Chondrocyte (in vitro differentiated cells): ENCODE measurements at regions not wholly inside any gene's neighbourhood (a gene's known extent, or its start where the extent isn't known, plus 50 kb on each side); places are given as distances from the start of the nearest gene placed in this dataset.
"Not testable (repeated sequence)": the region's sequence is repeated elsewhere in the genome, so short reads cannot be mapped to it uniquely, and the experiment has no call there.

ENCODE experiments used
- DNase-seq: peaks from one replicate; pipeline ENCODE4 v3.0.0; 2021; ENCODE audit warnings: mixed read lengths, low spot score
- H3K27ac Mint-ChIP-seq: one replicate; pipeline ENCODE4 v1.8.0; 2021; ENCODE audit warnings: mild to moderate bottlenecking, moderate library complexity, mixed read lengths; ENCODE audit not compliant: unreplicated experiment
- H3K27me3 Mint-ChIP-seq: 2 replicates; pipeline ENCODE4 v1.8.0; 2021; ENCODE audit warnings: low read depth, mixed read lengths
- H3K36me3 Mint-ChIP-seq: 2 replicates; pipeline ENCODE4 v1.8.0; 2021; ENCODE audit warnings: low read depth, mixed read lengths
- H3K4me1 Mint-ChIP-seq: 2 replicates; pipeline ENCODE4 v1.8.0; 2021; ENCODE audit warnings: low read depth, mild to moderate bottlenecking, mixed read lengths
- H3K4me3 Mint-ChIP-seq: one replicate; pipeline ENCODE4 v1.8.0; 2021; ENCODE audit warnings: mild to moderate bottlenecking, moderate library complexity, mixed read lengths; ENCODE audit not compliant: unreplicated experiment
- H3K9me3 Mint-ChIP-seq: 2 replicates; pipeline ENCODE4 v1.8.0; 2021; ENCODE audit warnings: low read depth, mixed read lengths
- CTCF ChIP-seq: fragments of 200-600 bp; sonication (generic); IDR thresholded peaks from 2 replicates; pipeline ENCODE4 v1.5.0; 2021; ENCODE audit warnings: antibody characterized with exemption, mild to moderate bottlenecking, moderate library complexity

- H3K27ac Mint-ChIP-seq = no peak overlapping the region
Observed at GRCh38 chr12:93996321-93996720, 152.1 kb upstream of the PLXNC1 start.

GRCh38 chr12:94001691-94002090 lies 146.7 kb upstream of the PLXNC1 start:
- Mint-ChIP-seq H3K9me3 (peaks cover 29% of the 10 kb centered on the region), H3K27me3 (no peaks in the 10 kb centered on the region), H3K4me1 (no peaks in the 10 kb centered on the region), H3K4me3 (no peak overlapping the region), H3K36me3 (peaks cover 10% of the 10 kb centered on the region), H3K27ac (no peak overlapping the region)
- no peak for TF ChIP-seq CTCF
- no peak for DNase-seq

More at GRCh38 chr12:93996321-93996720, 152.1 kb upstream of the PLXNC1 start:
- no peak for DNase-seq
- Mint-ChIP-seq H3K4me1 (peaks cover 5% of the 10 kb centered on the region), H3K9me3 (peaks cover 9% of the 10 kb centered on the region), H3K27me3 (no peaks in the 10 kb centered on the region), H3K4me3 (no peak overlapping the region), H3K36me3 (peaks cover 2% of the 10 kb centered on the region)
- TF ChIP-seq CTCF = no peak

- DNase-seq, H3K27me3 Mint-ChIP-seq, H3K27ac Mint-ChIP-seq, H3K36me3 Mint-ChIP-seq, H3K4me1 Mint-ChIP-seq, H3K4me3 Mint-ChIP-seq: not testable (repeated sequence)
- H3K9me3 Mint-ChIP-seq = peaks cover 31% of the 10 kb centered on the region
Observed at GRCh38 chr12:94002925-94003324, 145.5 kb upstream of the PLXNC1 start.

- not testable (repeated sequence) for H3K4me3 Mint-ChIP-seq, DNase-seq, H3K27ac Mint-ChIP-seq, H3K36me3 Mint-ChIP-seq, H3K4me1 Mint-ChIP-seq, H3K27me3 Mint-ChIP-seq
- H3K9me3 Mint-ChIP-seq = peaks cover 22% of the 10 kb centered on the region
Observed at GRCh38 chr12:94007833-94008232, 140.5 kb upstream of the PLXNC1 start.

- H3K36me3 Mint-ChIP-seq = no peaks in the 10 kb centered on the region
- no peak for TF ChIP-seq CTCF
- H3K27ac Mint-ChIP-seq = no peak overlapping the region
- no peak for DNase-seq
- H3K9me3 Mint-ChIP-seq = peaks cover 4% of the 10 kb centered on the region
- no peak overlapping the region for H3K4me3 Mint-ChIP-seq
- H3K27me3 Mint-ChIP-seq = no peaks in the 10 kb centered on the region
- peaks cover 2% of the 10 kb centered on the region for H3K4me1 Mint-ChIP-seq
Observed at GRCh38 chr12:94010307-94010706, 138.1 kb upstream of the PLXNC1 start.

- no peaks in the 10 kb centered on the region for H3K27me3 Mint-ChIP-seq
- peaks cover 2% of the 10 kb centered on the region for H3K4me1 Mint-ChIP-seq
- no peak overlapping the region for H3K27ac Mint-ChIP-seq
- peaks cover 13% of the 10 kb centered on the region for H3K9me3 Mint-ChIP-seq
- no peak overlapping the region for H3K4me3 Mint-ChIP-seq
- no peak for TF ChIP-seq CTCF
- H3K36me3 Mint-ChIP-seq = peaks cover 6% of the 10 kb centered on the region
- no peak for DNase-seq
Observed at GRCh38 chr12:94012071-94012470, 136.3 kb upstream of the PLXNC1 start.
